HG02798 (cell line): ENCODE measurements at regions not wholly inside any gene's neighbourhood (a gene's known extent, or its start where the extent isn't known, plus 50 kb on each side); places are given as distances from the start of the nearest gene placed in this dataset.

ENCODE experiments used
- ATAC-seq: cut with Tn5 transposase; IDR thresholded peaks from one replicate; pipeline ENCODE4 v1.9.1; 2021; ENCODE audit warnings: mild to moderate bottlenecking; ENCODE audit not compliant: unreplicated experiment, poor library complexity

GRCh38 chr1:192100686-192101468 is 57.4 kb upstream of the RGS18 start:
- ATAC-seq = no peak

GRCh38 chr1:192104128-192104527 is 54.1 kb upstream of the RGS18 start:
- no peak for ATAC-seq

GRCh38 chr1:192104852-192105251 is 53.4 kb upstream of the RGS18 start:
- no peak for ATAC-seq

- no peak for ATAC-seq
These were observed 50.1 kb upstream of the RGS18 start for GRCh38 chr1:192108161-192108560.
